ENCODE measurements at regions not wholly inside any gene's neighbourhood (a gene's known extent, or its start where the extent isn't known, plus 50 kb on each side); places are given as distances from the start of the nearest gene placed in this dataset.

- CTCF ChIA-PET (ENCODE audit: low intra/inter-chr PET ratio), result no interaction called here
- 0% methylated on average over 1 of the region's 1 CpG for WGBS (ENCODE audit: insufficient coverage, low coverage, missing lambda C conversion rate)
- in situ Hi-C loops (cut with MboI) (no loop called here), intact Hi-C loops (cut with micrococcal nuclease) (no loop called here)
- no peak overlapping the region for H3K4me2 ChIP-seq (ENCODE audit: insufficient read depth, low read length)
- H3K27ac ChIP-seq (ENCODE audit: extremely low read depth, low read depth, low read length), result no peak overlapping the region
- H3K36me3 ChIP-seq (ENCODE audit: control insufficient read depth, insufficient read depth, low read length), result no peaks in the 10 kb centered on the region
- H2AFZ ChIP-seq (ENCODE audit: low read depth, low read length), result no peak overlapping the region
- POLR2A ChIA-PET, result interaction anchor here (0.7 to 1.6 kb wide), 3 partner anchors 17 to 82 kb away, joined by 3 read pairs; no protein-coding TSS in a partner anchor
- TF ChIP-seq DIDO1 (tag; IDR thresholded peaks at IDR 0.05; ENCODE audit: low read depth), result no peak
- no peaks in the 10 kb centered on the region for H4K20me1 ChIP-seq (replicated peaks; ENCODE audit: control insufficient read depth, insufficient read depth, low read length)
- ATAC-seq (no peak), FAIRE-seq (no peak), DNase-seq (ENCODE audit: extremely low read depth in 1 of 4, low spot score in 3 of 4) (no peak)
- H3K9ac ChIP-seq (ENCODE audit: insufficient read depth in 1 of 2, low read depth in 2 of 2, low read length in 2 of 2), result no peak overlapping the region
- no peaks in the 10 kb centered on the region for H3K79me2 ChIP-seq (ENCODE audit: control insufficient read depth, insufficient read depth, low read length)
- no TSS peak for BruUV-seq (replicated peaks)
- no peaks in the 10 kb centered on the region for H3K9me1 ChIP-seq (ENCODE audit: control insufficient read depth, insufficient read depth, low read length)
- H3K4me1 ChIP-seq (replicated peaks in 1 of 2; ENCODE audit: control insufficient read depth in 2 of 2, insufficient read depth in 2 of 2, low read length in 2 of 2), result peaks cover 0 to 7% of the 10 kb centered on the region in 2 experiments; a peak in 2 of 5 replicates
- H3K9me3 ChIP-seq (replicated peaks; ENCODE audit: control insufficient read depth, insufficient read depth, low read depth, low read length), result no peaks in the 10 kb centered on the region; the same call in 1 of the 2 replicates
- H3K4me3 ChIP-seq, result no peak overlapping the region
- H3K27me3 ChIP-seq (ENCODE audit: control insufficient read depth in 2 of 2, insufficient read depth in 2 of 2, low read length in 2 of 2), result no peaks in the 10 kb centered on the region
Measured at GRCh38 chr6:134607411-134607810, 289.5 kb upstream of the SGK1 start.

GRCh38 chr6:134605034-134605433, 287.1 kb upstream of the SGK1 start:
- CTCF ChIA-PET (ENCODE audit: low intra/inter-chr PET ratio), result no interaction called here
- no peaks in the 10 kb centered on the region; the same call in 1 of the 2 replicates for H3K9me3 ChIP-seq (replicated peaks; ENCODE audit: control insufficient read depth, insufficient read depth, low read depth, low read length)
- H4K20me1 ChIP-seq (replicated peaks; ENCODE audit: control insufficient read depth, insufficient read depth, low read length), result no peaks in the 10 kb centered on the region
- peak overlapping the region; percentile 44; the same call in 1 of the 2 replicates for H3K4me2 ChIP-seq (ENCODE audit: insufficient read depth, low read length)
- DNase-seq (ENCODE audit: extremely low read depth in 1 of 4, low spot score in 3 of 4), result peak in 1 of 4 experiments; percentile 11
- no peaks in the 10 kb centered on the region for H3K36me3 ChIP-seq (ENCODE audit: control insufficient read depth, insufficient read depth, low read length)
- H3K4me1 ChIP-seq (replicated peaks in 1 of 2; ENCODE audit: control insufficient read depth in 2 of 2, insufficient read depth in 2 of 2, low read length in 2 of 2), result peaks cover 0 to 7% of the 10 kb centered on the region in 2 experiments; a peak in 2 of 5 replicates
- H3K27ac ChIP-seq (ENCODE audit: extremely low read depth, low read depth, low read length), result no peak overlapping the region
- no peak for FAIRE-seq
- H2AFZ ChIP-seq (ENCODE audit: low read depth, low read length), result no peak overlapping the region; the same call in 1 of the 2 replicates
- H3K79me2 ChIP-seq (ENCODE audit: control insufficient read depth, insufficient read depth, low read length), result no peaks in the 10 kb centered on the region
- no peaks in the 10 kb centered on the region for H3K27me3 ChIP-seq (ENCODE audit: control insufficient read depth in 2 of 2, insufficient read depth in 2 of 2, low read length in 2 of 2)
- POLR2A ChIA-PET, result interaction anchor here (0.6 to 1.2 kb wide), 3 partner anchors 17 to 456 kb away, joined by 3 read pairs; no protein-coding TSS in a partner anchor
- no TSS peak for BruUV-seq (replicated peaks)
- 8% methylated on average over 10 of the region's 10 CpGs for WGBS (ENCODE audit: insufficient coverage, low coverage, missing lambda C conversion rate)
- H3K9ac ChIP-seq (ENCODE audit: insufficient read depth in 1 of 2, low read depth in 2 of 2, low read length in 2 of 2), result no peak overlapping the region
- intact Hi-C loops (cut with micrococcal nuclease) (no loop called here), in situ Hi-C loops (cut with MboI) (no loop called here)
- no peak overlapping the region for H3K4me3 ChIP-seq
- no peak for ATAC-seq
- no peaks in the 10 kb centered on the region for H3K9me1 ChIP-seq (ENCODE audit: control insufficient read depth, insufficient read depth, low read length)
- TF ChIP-seq ZNF143 (CRISPR knock-in tag; IDR thresholded peaks at IDR 0.05), result no peak
- no peak for TF ChIP-seq GTF2F1 (IDR thresholded peaks at IDR 0.05; ENCODE audit: low read depth, low read length)
- TF ChIP-seq DIDO1 (tag; IDR thresholded peaks at IDR 0.05; ENCODE audit: low read depth), result no peak
- no peak for TF ChIP-seq E2F5 (CRISPR knock-in tag; IDR thresholded peaks at IDR 0.05)
- no peak for TF ChIP-seq MTA3 (IDR thresholded peaks at IDR 0.05; ENCODE audit: borderline replicate concordance)
- no peak for TF ChIP-seq MXD1 (CRISPR knock-in tag; IDR thresholded peaks at IDR 0.05; ENCODE audit: borderline replicate concordance, poor library complexity, severe bottlenecking)
- TF ChIP-seq BRD4 (IDR thresholded peaks at IDR 0.05), result no peak
- TF ChIP-seq SAP30 (IDR thresholded peaks at IDR 0.05; ENCODE audit: borderline replicate concordance, insufficient read depth, low read depth, low read length, poor library complexity, severe bottlenecking), result no peak
- no peak for TF ChIP-seq CTBP1 (IDR thresholded peaks at IDR 0.05; ENCODE audit: borderline replicate concordance)
- TF ChIP-seq THRA (IDR thresholded peaks at IDR 0.05), result no peak
- TF ChIP-seq MAFF (IDR thresholded peaks at IDR 0.05; ENCODE audit: low read length), result no peak
- TF ChIP-seq ELF4 (CRISPR knock-in tag; IDR thresholded peaks at IDR 0.05), result no peak
